NCI-H2227 (cell line): ENCODE measurements at regions not wholly inside any gene's neighbourhood (a gene's known extent, or its start where the extent isn't known, plus 50 kb on each side); places are given as distances from the start of the nearest gene placed in this dataset.
A peak's percentile ranks its signal among the peaks of the same experiment; 100 is the strongest.
"Not testable (repeated sequence)": the region's sequence is repeated elsewhere in the genome, so short reads cannot be mapped to it uniquely, and the experiment has no call there.

Source experiments
- DNase-seq: peaks from one replicate; lab custom pipeline; 2025; ENCODE audit not compliant: unreplicated experiment; lab: John Stamatoyannopoulos, UW

- DNase-seq = no peak
Observed at GRCh38 chr7:51973071-51973470, 656.5 kb upstream of the COBL start.

- DNase-seq = no peak
Observed at GRCh38 chr7:51970961-51971665, 654.5 kb upstream of the COBL start.

GRCh38 chr7:51968461-51968860 lies 651.9 kb upstream of the COBL start:
- DNase-seq = no peak

GRCh38 chr7:51965454-51965853 lies 648.8 kb upstream of the COBL start:
- peak; percentile 31 for DNase-seq

- DNase-seq = no peak
Observed at GRCh38 chr7:51961804-51962203, 645.2 kb upstream of the COBL start.

- DNase-seq = no peak
Observed at GRCh38 chr7:51950813-51951212, 634.2 kb upstream of the COBL start.

- peak; percentile 80 for DNase-seq
Observed at GRCh38 chr7:51949726-51950644, 633.4 kb upstream of the COBL start.

- DNase-seq = no peak
Observed at GRCh38 chr7:51930834-51931233, 614.2 kb upstream of the COBL start.

- DNase-seq = no peak
Observed at GRCh38 chr7:51929818-51930217, 613.2 kb upstream of the COBL start.

- DNase-seq = no peak
Observed at GRCh38 chr7:51927738-51928137, 611.1 kb upstream of the COBL start.

- no peak for DNase-seq
Observed at GRCh38 chr7:51918581-51918980, 602.0 kb upstream of the COBL start.

GRCh38 chr7:51901489-51901840 lies 584.9 kb upstream of the COBL start:
- no peak for DNase-seq

GRCh38 chr7:51900755-51901488 lies 584.3 kb upstream of the COBL start:
- DNase-seq = not testable (repeated sequence)

GRCh38 chr7:51899611-51900010 lies 583.0 kb upstream of the COBL start:
- no peak for DNase-seq

GRCh38 chr7:51882412-51882811 lies 565.8 kb upstream of the COBL start:
- no peak for DNase-seq

GRCh38 chr7:51881309-51881708 lies 564.7 kb upstream of the COBL start:
- no peak for DNase-seq

- no peak for DNase-seq
Observed at GRCh38 chr7:51878865-51879264, 562.3 kb upstream of the COBL start.

- DNase-seq = no peak
Observed at GRCh38 chr7:51869452-51869851, 552.8 kb upstream of the COBL start.

GRCh38 chr7:51867117-51867516 lies 550.5 kb upstream of the COBL start:
- no peak for DNase-seq

- DNase-seq = no peak
Observed at GRCh38 chr7:51860305-51860704, 543.7 kb upstream of the COBL start.

GRCh38 chr7:51850126-51850525 lies 533.5 kb upstream of the COBL start:
- no peak for DNase-seq
